Transverse colon (tissue), 4 donors: ENCODE measurements at regions not wholly inside any gene's neighbourhood (a gene's known extent, or its start where the extent isn't known, plus 50 kb on each side); places are given as distances from the start of the nearest gene placed in this dataset.

Experiments used
- EP300 ChIP-seq: sonication (generic); formaldehyde crosslinking; IDR thresholded peaks from one replicate; pipeline ENCODE4 v1.6.1; 2017; ENCODE audit warnings: antibody characterized with exemption, low read depth
- POLR2A ChIP-seq: fragments of 450-650 bp; IDR thresholded peaks from one replicate; pipeline ENCODE4 v1.6.1; 2016; ENCODE audit warnings: antibody characterized with exemption, mild to moderate bottlenecking, moderate library complexity
- POLR2AphosphoS5 ChIP-seq, 3 donors: sonication (generic); formaldehyde crosslinking; IDR thresholded peaks; one replicate each; pipeline ENCODE4 v1.6.1; 2016; ENCODE audit warnings: antibody characterized with exemption in 3 of 3
- TF ChIP-seq, protein P1 (sequence below), 5 experiments: fragments of 200-600 bp in 3 of 5; fragments of 450-650 bp in 2 of 5; sonication (generic) in 3 of 5; IDR thresholded peaks; 1 replicate in 2 of 5; 2 replicates in 3 of 5; pipeline ENCODE4 v1.5.1; 2016 to 2017; ENCODE audit warnings: antibody characterized with exemption in 5 of 5, inconsistent platforms in 3 of 5, mild to moderate bottlenecking in 2 of 5, moderate library complexity in 1 of 5

DNA sequence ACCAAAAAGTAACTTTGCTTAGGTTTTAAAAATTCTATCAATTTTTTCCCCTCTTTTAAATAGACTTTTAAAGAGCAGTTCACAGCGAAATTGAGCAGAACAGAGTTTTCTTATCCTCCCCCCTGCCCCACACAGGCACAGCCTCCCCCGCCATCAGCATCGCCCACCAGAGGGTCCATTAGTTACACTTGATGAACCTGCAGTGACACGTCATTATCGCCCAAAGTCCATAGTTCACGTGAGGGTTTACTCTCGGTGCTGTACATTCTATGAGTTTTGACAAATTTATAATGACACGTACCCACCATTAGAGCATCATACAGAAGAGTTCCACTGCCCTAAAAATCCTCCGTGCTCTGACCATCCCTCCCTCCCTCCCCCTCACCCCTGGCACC lies 58.4 kb downstream of the FZD10 start:
- TF ChIP-seq POLR2A: no peak
- TF ChIP-seq, protein P1, sequence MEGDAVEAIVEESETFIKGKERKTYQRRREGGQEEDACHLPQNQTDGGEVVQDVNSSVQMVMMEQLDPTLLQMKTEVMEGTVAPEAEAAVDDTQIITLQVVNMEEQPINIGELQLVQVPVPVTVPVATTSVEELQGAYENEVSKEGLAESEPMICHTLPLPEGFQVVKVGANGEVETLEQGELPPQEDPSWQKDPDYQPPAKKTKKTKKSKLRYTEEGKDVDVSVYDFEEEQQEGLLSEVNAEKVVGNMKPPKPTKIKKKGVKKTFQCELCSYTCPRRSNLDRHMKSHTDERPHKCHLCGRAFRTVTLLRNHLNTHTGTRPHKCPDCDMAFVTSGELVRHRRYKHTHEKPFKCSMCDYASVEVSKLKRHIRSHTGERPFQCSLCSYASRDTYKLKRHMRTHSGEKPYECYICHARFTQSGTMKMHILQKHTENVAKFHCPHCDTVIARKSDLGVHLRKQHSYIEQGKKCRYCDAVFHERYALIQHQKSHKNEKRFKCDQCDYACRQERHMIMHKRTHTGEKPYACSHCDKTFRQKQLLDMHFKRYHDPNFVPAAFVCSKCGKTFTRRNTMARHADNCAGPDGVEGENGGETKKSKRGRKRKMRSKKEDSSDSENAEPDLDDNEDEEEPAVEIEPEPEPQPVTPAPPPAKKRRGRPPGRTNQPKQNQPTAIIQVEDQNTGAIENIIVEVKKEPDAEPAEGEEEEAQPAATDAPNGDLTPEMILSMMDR (IDR thresholded peaks at IDR 0.05): no peak
- TF ChIP-seq POLR2AphosphoS5 (IDR thresholded peaks at IDR 0.05): no peak
- no peak for TF ChIP-seq EP300
